Mesenchymal stem cell (in vitro differentiated cells and primary cell): ENCODE measurements at regions not wholly inside any gene's neighbourhood (a gene's known extent, or its start where the extent isn't known, plus 50 kb on each side); places are given as distances from the start of the nearest gene placed in this dataset.

Experiments used
- DNase-seq: peaks from one replicate; pipeline ENCODE4 v3.0.0-alpha.2; 2013
- H2AFZ ChIP-seq: one replicate; pipeline ENCODE4 v1.6.1; 2013; ENCODE audit warnings: low read depth, mild to moderate bottlenecking, control low read depth, inconsistent platforms, low read length, moderate library complexity
- H2AK5ac ChIP-seq: 2 replicates; pipeline ENCODE4 v1.6.1; 2013; ENCODE audit warnings: low read length, moderate library complexity, mild to moderate bottlenecking, inconsistent platforms; ENCODE audit not compliant: severe bottlenecking
- H2BK120ac ChIP-seq: one replicate; pipeline ENCODE4 v1.6.1; 2013; ENCODE audit warnings: low read depth, mild to moderate bottlenecking, inconsistent platforms, low read length, moderate library complexity
- H2BK12ac ChIP-seq, 2 experiments: one replicate each; pipeline ENCODE4 v1.6.1; 2013; ENCODE audit warnings: inconsistent platforms in 2 of 2, low read length in 2 of 2, mild to moderate bottlenecking in 2 of 2, moderate library complexity in 2 of 2, control low read depth in 1 of 2
- H2BK15ac ChIP-seq: one replicate; pipeline ENCODE4 v1.6.1; 2013; ENCODE audit warnings: mild to moderate bottlenecking, low read depth, inconsistent platforms; ENCODE audit not compliant: poor library complexity, severe bottlenecking
- H2BK5ac ChIP-seq: 2 replicates; pipeline ENCODE4 v1.6.1; 2013; ENCODE audit warnings: low read depth, mild to moderate bottlenecking, low read length, control low read depth, inconsistent platforms; ENCODE audit not compliant: poor library complexity, severe bottlenecking
- H3K14ac ChIP-seq, 2 experiments: one replicate each; pipeline ENCODE4 v1.6.1; 2013; ENCODE audit warnings: inconsistent platforms in 2 of 2, low read length in 2 of 2, control low read depth in 1 of 2, mild to moderate bottlenecking in 1 of 2, moderate library complexity in 1 of 2
- H3K18ac ChIP-seq, 2 experiments: one replicate each; pipeline ENCODE4 v1.6.1; 2013; ENCODE audit warnings: inconsistent platforms in 2 of 2, low read length in 2 of 2, control low read depth in 1 of 2, low read depth in 1 of 2, mild to moderate bottlenecking in 1 of 2
- H3K23ac ChIP-seq, 2 experiments: one replicate each; pipeline ENCODE4 v1.6.1; 2013; ENCODE audit warnings: inconsistent platforms in 2 of 2, low read length in 2 of 2, mild to moderate bottlenecking in 2 of 2, moderate library complexity in 2 of 2, control low read depth in 1 of 2
- H3K27ac ChIP-seq: 2 replicates; pipeline ENCODE4 v1.5.1; 2013; ENCODE audit warnings: mild to moderate bottlenecking, moderate library complexity, low read length, control low read depth, inconsistent platforms; ENCODE audit not compliant: poor library complexity, severe bottlenecking
- H3K27me3 ChIP-seq, 2 experiments: 2 replicates each; pipeline versions ENCODE4 v1.6.1 to v1.7.0; 2013; ENCODE audit warnings: low read length in 2 of 2, mild to moderate bottlenecking in 2 of 2, moderate library complexity in 2 of 2, control low read depth in 1 of 2, inconsistent platforms in 1 of 2; ENCODE audit not compliant: control insufficient read depth in 1 of 2, insufficient read depth in 1 of 2
- H3K36me3 ChIP-seq, 2 experiments: 2 replicates each; pipeline versions ENCODE4 v1.6.1 to v1.7.0; 2013; ENCODE audit warnings: low read length in 2 of 2, control low read depth in 1 of 2, inconsistent platforms in 1 of 2, low read depth in 1 of 2, mild to moderate bottlenecking in 1 of 2; ENCODE audit not compliant: insufficient read depth in 2 of 2, control insufficient read depth in 1 of 2
- H3K4ac ChIP-seq, 2 experiments: one replicate each; pipeline ENCODE4 v1.6.1; 2013; ENCODE audit warnings: inconsistent platforms in 2 of 2, low read length in 2 of 2, mild to moderate bottlenecking in 2 of 2, moderate library complexity in 2 of 2, control low read depth in 1 of 2, low read depth in 1 of 2
- H3K4me1 ChIP-seq: 2 replicates; pipeline ENCODE4 v1.6.1; 2013; ENCODE audit warnings: low read depth, low read length, control low read depth; ENCODE audit not compliant: control insufficient read depth, insufficient read depth
- H3K4me2 ChIP-seq: 2 replicates; pipeline ENCODE4 v1.6.1; 2013; ENCODE audit warnings: low read length, mild to moderate bottlenecking, inconsistent platforms; ENCODE audit not compliant: poor library complexity, severe bottlenecking
- H3K4me3 ChIP-seq, 2 experiments: 2 replicates each; pipeline versions ENCODE4 v1.5.1 to v1.7.0; 2013; ENCODE audit warnings: low read length in 2 of 2, mild to moderate bottlenecking in 2 of 2, control low read depth in 1 of 2, low read depth in 1 of 2; ENCODE audit not compliant: insufficient read depth in 1 of 2
- H3K79me1 ChIP-seq: replicated peaks from 2 replicates; pipeline ENCODE4 v1.6.1; 2013; ENCODE audit warnings: mild to moderate bottlenecking, control low read depth, low read length, inconsistent platforms; ENCODE audit not compliant: poor library complexity, severe bottlenecking
- H3K9ac ChIP-seq: 2 replicates; pipeline ENCODE4 v1.7.0; 2013; ENCODE audit warnings: mild to moderate bottlenecking, low read length, moderate library complexity
- H3K9me3 ChIP-seq: 2 replicates; pipeline ENCODE4 v1.7.0; 2013; ENCODE audit warnings: mild to moderate bottlenecking, low read length; ENCODE audit not compliant: control insufficient read depth
- H4K8ac ChIP-seq: one replicate; pipeline ENCODE4 v1.6.1; 2013; ENCODE audit warnings: inconsistent platforms, mild to moderate bottlenecking, low read length, moderate library complexity
- H4K91ac ChIP-seq: one replicate; pipeline ENCODE4 v1.6.1; 2013; ENCODE audit warnings: mild to moderate bottlenecking, low read length, inconsistent platforms
- WGBS: methylation state at CpG from one replicate; pipeline ENCODE4 v1.1.7; 2013; ENCODE audit warnings: mixed read lengths; 5-methylcytosine and 5-hydroxymethylcytosine counted together

- Histone ChIP-seq H2AK5ac (no peak overlapping the region), H2BK120ac (no peak overlapping the region), H2BK12ac (no peak overlapping the region), H3K23ac (no peak overlapping the region), H3K18ac (no peak overlapping the region), H3K27ac (no peak overlapping the region), H3K27me3 (no peaks in the 10 kb centered on the region), H4K91ac (no peak overlapping the region), H3K79me1 (no peaks in the 10 kb centered on the region), H3K4me1 (no peaks in the 10 kb centered on the region), H2BK15ac (no peak overlapping the region), H3K4me3 (no peak overlapping the region), H3K9ac (no peak overlapping the region), H3K9me3 (peaks cover 4% of the 10 kb centered on the region), H3K36me3 (no peaks in the 10 kb centered on the region), H3K4me2 (no peak overlapping the region), H2BK5ac (no peak overlapping the region), H3K14ac (no peak overlapping the region), H2AFZ (no peak overlapping the region), H4K8ac (no peak overlapping the region), H3K4ac (no peak overlapping the region)
- 50% methylated on average over 2 of the region's 4 CpGs for WGBS
- DNase-seq, result no peak
Measured at GRCh38 chr3:20510396-20510795, 324.4 kb upstream of the SGO1 start.

- no peak overlapping the region for H4K91ac ChIP-seq
- no peak overlapping the region for H3K4me2 ChIP-seq
- H4K8ac ChIP-seq, result no peak overlapping the region
- H3K18ac ChIP-seq, result no peak overlapping the region
- H3K4ac ChIP-seq, result no peak overlapping the region
- no peak overlapping the region for H2AK5ac ChIP-seq
- no peak overlapping the region for H2BK15ac ChIP-seq
- H3K9ac ChIP-seq, result no peak overlapping the region
- no peak overlapping the region for H3K4me3 ChIP-seq
- WGBS, result 43% methylated on average over 1 of the region's 1 CpG
- no peak overlapping the region for H2AFZ ChIP-seq
- no peaks in the 10 kb centered on the region for H3K36me3 ChIP-seq
- no peaks in the 10 kb centered on the region for H3K27me3 ChIP-seq
- no peak overlapping the region for H3K14ac ChIP-seq
- H3K9me3 ChIP-seq, result no peaks in the 10 kb centered on the region
- H3K23ac ChIP-seq, result no peak overlapping the region
- H2BK120ac ChIP-seq, result no peak overlapping the region
- H3K79me1 ChIP-seq, result no peaks in the 10 kb centered on the region
- no peaks in the 10 kb centered on the region for H3K4me1 ChIP-seq
- H3K27ac ChIP-seq, result no peak overlapping the region
- no peak overlapping the region for H2BK12ac ChIP-seq
- no peak overlapping the region for H2BK5ac ChIP-seq
- DNase-seq, result no peak
Measured at GRCh38 chr3:20503394-20504082, 317.5 kb upstream of the SGO1 start.

GRCh38 chr3:20490996-20491395, 305.0 kb upstream of the SGO1 start:
- Histone ChIP-seq H3K23ac (no peak overlapping the region), H3K14ac (no peak overlapping the region), H2AK5ac (no peak overlapping the region), H2BK120ac (no peak overlapping the region), H2BK12ac (no peak overlapping the region), H3K36me3 (no peaks in the 10 kb centered on the region), H3K4me1 (no peaks in the 10 kb centered on the region), H2BK15ac (no peak overlapping the region), H3K27ac (no peak overlapping the region), H3K18ac (no peak overlapping the region), H4K91ac (no peak overlapping the region), H4K8ac (no peak overlapping the region), H3K27me3 (no peaks in the 10 kb centered on the region), H3K9me3 (no peaks in the 10 kb centered on the region), H3K4me2 (no peak overlapping the region), H2BK5ac (no peak overlapping the region), H3K79me1 (no peaks in the 10 kb centered on the region), H2AFZ (no peak overlapping the region), H3K4ac (no peak overlapping the region), H3K4me3 (no peak overlapping the region), H3K9ac (no peak overlapping the region)
- 40% methylated on average over 1 of the region's 1 CpG for WGBS
- no peak for DNase-seq

GRCh38 chr3:20488151-20488550, 302.1 kb upstream of the SGO1 start:
- no peak overlapping the region for H3K4me2 ChIP-seq
- H3K18ac ChIP-seq, result no peak overlapping the region
- H2BK5ac ChIP-seq, result no peak overlapping the region
- no peaks in the 10 kb centered on the region for H3K36me3 ChIP-seq
- no peak overlapping the region for H2BK120ac ChIP-seq
- no peak overlapping the region for H3K14ac ChIP-seq
- no peak overlapping the region for H4K91ac ChIP-seq
- no peak overlapping the region for H2AK5ac ChIP-seq
- H2BK15ac ChIP-seq, result no peak overlapping the region
- no peak for DNase-seq
- no peaks in the 10 kb centered on the region for H3K4me1 ChIP-seq
- peaks cover 19% of the 10 kb centered on the region for H3K9me3 ChIP-seq
- H3K4me3 ChIP-seq, result no peak overlapping the region
- H4K8ac ChIP-seq, result no peak overlapping the region
- H3K23ac ChIP-seq, result no peak overlapping the region
- H2BK12ac ChIP-seq, result no peak overlapping the region
- H3K27me3 ChIP-seq, result no peaks in the 10 kb centered on the region
- no CpG with 5 or more reads among the region's 3 CpGs for whole genome bisulfite sequencing
- no peaks in the 10 kb centered on the region for H3K79me1 ChIP-seq
- H3K9ac ChIP-seq, result no peak overlapping the region
- H2AFZ ChIP-seq, result no peak overlapping the region
- no peak overlapping the region for H3K4ac ChIP-seq
- no peak overlapping the region for H3K27ac ChIP-seq
